ENCODE measurements at regions not wholly inside any gene's neighbourhood (a gene's known extent, or its start where the extent isn't known, plus 50 kb on each side); places are given as distances from the start of the nearest gene placed in this dataset.

- H3K27me3 ChIP-seq (ENCODE audit: control insufficient read depth, insufficient read depth, low read length) = no peaks in the 10 kb centered on the region
These were observed 417.0 kb upstream of the JAG1 start for GRCh38 chr20:11090751-11091150.

GRCh38 chr20:11091511-11091910, 417.7 kb upstream of the JAG1 start:
- Histone ChIP-seq H3K9ac (ENCODE audit: low read depth, low read length) (no peak overlapping the region), H3K27me3 (ENCODE audit: control insufficient read depth, insufficient read depth, low read length) (no peaks in the 10 kb centered on the region), H3K9me3 (ENCODE audit: control insufficient read depth, insufficient read depth, low read length) (no peaks in the 10 kb centered on the region), H3K4me3 (ENCODE audit: low read depth, low read length) (no peak overlapping the region), H3K27ac (ENCODE audit: low read depth, low read length) (no peak overlapping the region), H3K36me3 (ENCODE audit: control insufficient read depth, insufficient read depth, low read length) (no peaks in the 10 kb centered on the region), H3K4me1 (ENCODE audit: control insufficient read depth, insufficient read depth, low read length) (no peaks in the 10 kb centered on the region)

More at GRCh38 chr20:11090751-11091150, 417.0 kb upstream of the JAG1 start:
- Histone ChIP-seq H3K4me1 (ENCODE audit: control insufficient read depth, insufficient read depth, low read length) (no peaks in the 10 kb centered on the region), H3K36me3 (ENCODE audit: control insufficient read depth, insufficient read depth, low read length) (no peaks in the 10 kb centered on the region), H3K4me3 (ENCODE audit: low read depth, low read length) (no peak overlapping the region), H3K9ac (ENCODE audit: low read depth, low read length) (no peak overlapping the region), H3K9me3 (ENCODE audit: control insufficient read depth, insufficient read depth, low read length) (no peaks in the 10 kb centered on the region), H3K27ac (ENCODE audit: low read depth, low read length) (no peak overlapping the region)

- Histone ChIP-seq H3K4me3 (ENCODE audit: low read depth, low read length) (no peak overlapping the region), H3K9me3 (ENCODE audit: control insufficient read depth, insufficient read depth, low read length) (no peaks in the 10 kb centered on the region), H3K36me3 (ENCODE audit: control insufficient read depth, insufficient read depth, low read length) (no peaks in the 10 kb centered on the region), H3K27me3 (ENCODE audit: control insufficient read depth, insufficient read depth, low read length) (no peaks in the 10 kb centered on the region), H3K4me1 (ENCODE audit: control insufficient read depth, insufficient read depth, low read length) (no peaks in the 10 kb centered on the region), H3K27ac (ENCODE audit: low read depth, low read length) (no peak overlapping the region), H3K9ac (ENCODE audit: low read depth, low read length) (no peak overlapping the region)
These were observed 418.4 kb upstream of the JAG1 start for GRCh38 chr20:11092151-11092550.

- H3K9me3 ChIP-seq (ENCODE audit: control insufficient read depth, insufficient read depth, low read length) = no peaks in the 10 kb centered on the region
- H3K36me3 ChIP-seq (ENCODE audit: control insufficient read depth, insufficient read depth, low read length) = no peaks in the 10 kb centered on the region
- no peak overlapping the region for H3K27ac ChIP-seq (ENCODE audit: low read depth, low read length)
- no peaks in the 10 kb centered on the region for H3K27me3 ChIP-seq (ENCODE audit: control insufficient read depth, insufficient read depth, low read length)
- no peaks in the 10 kb centered on the region for H3K4me1 ChIP-seq (ENCODE audit: control insufficient read depth, insufficient read depth, low read length)
- no peak overlapping the region for H3K9ac ChIP-seq (ENCODE audit: low read depth, low read length)
- no peak overlapping the region for H3K4me3 ChIP-seq (ENCODE audit: low read depth, low read length)
These were observed 420.4 kb upstream of the JAG1 start for GRCh38 chr20:11094196-11094595.

- Histone ChIP-seq H3K9ac (ENCODE audit: low read depth, low read length) (no peak overlapping the region), H3K27me3 (ENCODE audit: control insufficient read depth, insufficient read depth, low read length) (no peaks in the 10 kb centered on the region), H3K4me1 (ENCODE audit: control insufficient read depth, insufficient read depth, low read length) (no peaks in the 10 kb centered on the region), H3K4me3 (ENCODE audit: low read depth, low read length) (no peak overlapping the region), H3K27ac (ENCODE audit: low read depth, low read length) (no peak overlapping the region), H3K36me3 (ENCODE audit: control insufficient read depth, insufficient read depth, low read length) (no peaks in the 10 kb centered on the region), H3K9me3 (ENCODE audit: control insufficient read depth, insufficient read depth, low read length) (no peaks in the 10 kb centered on the region)
These were observed 420.9 kb upstream of the JAG1 start for GRCh38 chr20:11094711-11095110.

- no peak overlapping the region for H3K27ac ChIP-seq (ENCODE audit: low read depth, low read length)
- H3K36me3 ChIP-seq (ENCODE audit: control insufficient read depth, insufficient read depth, low read length) = no peaks in the 10 kb centered on the region
- H3K27me3 ChIP-seq (ENCODE audit: control insufficient read depth, insufficient read depth, low read length) = no peaks in the 10 kb centered on the region
- no peak overlapping the region for H3K4me3 ChIP-seq (ENCODE audit: low read depth, low read length)
- H3K4me1 ChIP-seq (ENCODE audit: control insufficient read depth, insufficient read depth, low read length) = no peaks in the 10 kb centered on the region
- H3K9me3 ChIP-seq (ENCODE audit: control insufficient read depth, insufficient read depth, low read length) = no peaks in the 10 kb centered on the region
- no peak overlapping the region for H3K9ac ChIP-seq (ENCODE audit: low read depth, low read length)
These were observed 425.1 kb upstream of the JAG1 start for GRCh38 chr20:11098888-11099287.

GRCh38 chr20:11101243-11101642, 427.4 kb upstream of the JAG1 start:
- Histone ChIP-seq H3K9me3 (ENCODE audit: control insufficient read depth, insufficient read depth, low read length) (no peaks in the 10 kb centered on the region), H3K36me3 (ENCODE audit: control insufficient read depth, insufficient read depth, low read length) (no peaks in the 10 kb centered on the region), H3K27ac (ENCODE audit: low read depth, low read length) (no peak overlapping the region), H3K4me1 (ENCODE audit: control insufficient read depth, insufficient read depth, low read length) (no peaks in the 10 kb centered on the region), H3K4me3 (ENCODE audit: low read depth, low read length) (no peak overlapping the region), H3K27me3 (ENCODE audit: control insufficient read depth, insufficient read depth, low read length) (no peaks in the 10 kb centered on the region), H3K9ac (ENCODE audit: low read depth, low read length) (no peak overlapping the region)

DNA sequence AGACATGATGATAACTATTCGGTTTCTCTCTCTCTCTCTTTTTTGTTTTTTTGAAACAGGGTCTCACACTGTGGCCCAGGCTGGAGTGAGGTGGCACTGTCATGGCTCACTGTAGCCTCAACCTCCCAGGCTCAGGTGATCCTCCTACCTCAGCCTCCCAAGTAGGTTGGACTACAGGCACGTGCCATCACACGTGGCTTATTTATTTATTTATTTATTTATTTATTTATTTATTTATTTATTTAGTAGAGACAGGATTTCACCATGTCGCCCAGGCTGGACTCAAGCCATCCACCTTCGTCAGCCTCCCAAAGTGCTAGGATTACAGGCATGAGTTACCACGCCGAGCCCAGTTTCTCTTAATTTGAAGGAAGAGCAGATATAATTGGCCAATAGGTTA, 427.9 kb upstream of the JAG1 start:
- H3K36me3 ChIP-seq (ENCODE audit: control insufficient read depth, insufficient read depth, low read length) = no peaks in the 10 kb centered on the region
- no peak overlapping the region for H3K27ac ChIP-seq (ENCODE audit: low read depth, low read length)
- H3K9me3 ChIP-seq (ENCODE audit: control insufficient read depth, insufficient read depth, low read length) = no peaks in the 10 kb centered on the region
- H3K27me3 ChIP-seq (ENCODE audit: control insufficient read depth, insufficient read depth, low read length) = no peaks in the 10 kb centered on the region
- H3K4me3 ChIP-seq (ENCODE audit: low read depth, low read length) = no peak overlapping the region
- H3K4me1 ChIP-seq (ENCODE audit: control insufficient read depth, insufficient read depth, low read length) = no peaks in the 10 kb centered on the region
- no peak overlapping the region for H3K9ac ChIP-seq (ENCODE audit: low read depth, low read length)

DNA sequence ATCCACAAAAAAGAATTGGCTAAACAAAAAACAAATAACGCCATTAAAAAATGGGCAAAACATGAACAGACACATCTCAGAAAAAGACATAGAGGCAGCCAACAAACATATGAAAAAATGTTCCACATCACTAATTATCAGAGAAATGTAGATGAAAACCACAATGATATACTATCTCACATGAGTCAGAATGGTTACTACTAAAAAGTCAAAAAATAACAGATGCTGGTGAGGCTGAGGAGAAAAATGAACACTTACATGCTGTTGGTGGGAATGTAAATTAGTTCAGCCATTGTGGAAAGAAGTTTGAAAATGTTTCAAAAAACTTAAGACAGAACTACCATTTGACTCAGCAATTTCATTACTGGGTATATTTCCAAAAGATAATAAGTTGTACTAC, 430.1 kb upstream of the JAG1 start:
- Histone ChIP-seq H3K27me3 (ENCODE audit: control insufficient read depth, insufficient read depth, low read length) (no peaks in the 10 kb centered on the region), H3K9ac (ENCODE audit: low read depth, low read length) (no peak overlapping the region), H3K9me3 (ENCODE audit: control insufficient read depth, insufficient read depth, low read length) (no peaks in the 10 kb centered on the region), H3K36me3 (ENCODE audit: control insufficient read depth, insufficient read depth, low read length) (no peaks in the 10 kb centered on the region), H3K27ac (ENCODE audit: low read depth, low read length) (no peak overlapping the region), H3K4me3 (ENCODE audit: low read depth, low read length) (no peak overlapping the region), H3K4me1 (ENCODE audit: control insufficient read depth, insufficient read depth, low read length) (peaks cover 8% of the 10 kb centered on the region)

DNA sequence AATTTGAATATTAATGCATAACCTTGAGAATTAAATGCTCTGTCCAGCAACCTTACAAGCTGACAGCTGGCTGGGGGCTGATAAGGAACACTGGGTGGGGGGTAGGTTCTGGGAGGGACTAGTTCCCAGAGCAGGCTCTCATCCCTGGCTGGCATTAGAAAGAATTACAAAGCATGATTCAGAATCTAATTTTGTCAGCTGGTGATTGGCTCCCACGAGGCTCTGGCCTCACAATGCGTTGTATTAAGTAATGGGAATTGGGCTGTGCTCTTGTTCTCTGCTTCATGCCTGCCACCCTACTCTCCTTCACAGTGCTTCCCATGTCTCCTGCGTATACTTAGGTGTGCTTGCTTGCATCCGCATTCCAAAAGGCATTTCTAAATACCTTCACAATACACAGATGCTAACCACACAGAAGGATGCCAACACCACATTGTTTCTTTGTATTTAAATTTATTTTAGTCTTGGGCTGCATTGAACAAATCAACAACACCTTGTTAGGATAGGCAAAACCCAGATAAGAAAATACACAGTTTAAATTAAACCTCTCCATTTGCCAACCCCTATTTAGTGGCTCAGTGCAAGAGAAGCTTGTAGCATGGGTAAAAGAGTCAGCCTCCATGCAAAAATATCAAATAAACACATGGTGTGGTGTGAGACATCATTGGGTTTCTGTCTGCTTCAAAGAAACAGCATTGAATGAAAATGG, 434.5 kb upstream of the JAG1 start:
- Histone ChIP-seq H3K4me1 (ENCODE audit: control insufficient read depth, insufficient read depth, low read length) (peaks cover 8% of the 10 kb centered on the region), H3K4me3 (ENCODE audit: low read depth, low read length) (no peak overlapping the region), H3K9me3 (ENCODE audit: control insufficient read depth, insufficient read depth, low read length) (no peaks in the 10 kb centered on the region), H3K27me3 (ENCODE audit: control insufficient read depth, insufficient read depth, low read length) (no peaks in the 10 kb centered on the region), H3K9ac (ENCODE audit: low read depth, low read length) (no peak overlapping the region), H3K27ac (ENCODE audit: low read depth, low read length) (no peak overlapping the region), H3K36me3 (ENCODE audit: control insufficient read depth, insufficient read depth, low read length) (no peaks in the 10 kb centered on the region)

DNA sequence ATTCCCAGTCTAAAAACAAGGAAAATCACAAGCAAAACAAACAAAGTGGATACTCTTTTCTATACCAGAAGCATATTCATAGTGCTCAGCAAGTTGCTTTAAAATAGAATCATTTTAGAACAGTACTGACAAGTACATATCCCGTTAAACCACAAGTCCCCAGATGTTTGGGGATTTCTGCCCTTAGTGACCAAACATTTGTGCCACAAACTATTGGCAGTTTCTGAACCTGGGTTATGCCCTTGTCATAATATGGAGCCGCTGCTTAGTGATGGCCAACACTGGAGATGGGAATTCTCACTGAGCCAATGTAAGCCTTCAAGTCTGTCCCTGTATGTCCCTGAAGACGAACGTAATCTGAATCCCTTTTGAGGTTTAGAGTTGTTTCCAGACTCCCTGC, 436.7 kb upstream of the JAG1 start:
- no peak overlapping the region for H3K27ac ChIP-seq (ENCODE audit: low read depth, low read length)
- H3K9me3 ChIP-seq (ENCODE audit: control insufficient read depth, insufficient read depth, low read length) = no peaks in the 10 kb centered on the region
- no peaks in the 10 kb centered on the region for H3K36me3 ChIP-seq (ENCODE audit: control insufficient read depth, insufficient read depth, low read length)
- H3K4me1 ChIP-seq (ENCODE audit: control insufficient read depth, insufficient read depth, low read length) = peaks cover 8% of the 10 kb centered on the region
- no peak overlapping the region for H3K9ac ChIP-seq (ENCODE audit: low read depth, low read length)
- no peaks in the 10 kb centered on the region for H3K27me3 ChIP-seq (ENCODE audit: control insufficient read depth, insufficient read depth, low read length)
- H3K4me3 ChIP-seq (ENCODE audit: low read depth, low read length) = no peak overlapping the region

Measured in HUES48 (cell line).